Activated B cell treated with CpG ODN at 0.5 μM for 24 hours (primary cell): ENCODE measurements at regions not wholly inside any gene's neighbourhood (a gene's known extent, or its start where the extent isn't known, plus 50 kb on each side); places are given as distances from the start of the nearest gene placed in this dataset.

Source experiments
- ATAC-seq: fragments of 200-7000 bp; cut with Tn5 transposase; one replicate; pipeline ENCODE4 v1.10.0; 2021; ENCODE audit warnings: low read depth, mild to moderate bottlenecking, moderate library complexity
- CTCF ChIA-PET: fragments of 350-600 bp; sonication (Branson Sonifier 250); formaldehyde crosslinking; loops from one replicate; lab custom pipeline; 2021; ENCODE audit warnings: antibody characterized with exemption; lab: Charles Lee
- POLR2A ChIA-PET: fragments of 350-600 bp; sonication (Branson Sonifier 250); formaldehyde crosslinking; loops from one replicate; lab custom pipeline; 2021; ENCODE audit warnings: antibody characterized with exemption; lab: Charles Lee
- DNase-seq: peaks from one replicate; pipeline ENCODE4 v3.0.0; 2022
- H3K27ac Mint-ChIP-seq: one replicate; pipeline ENCODE4 v1.8.0; 2020; ENCODE audit warnings: mixed read lengths
- H3K27me3 Mint-ChIP-seq: one replicate; pipeline ENCODE4 v1.8.0; 2021; ENCODE audit warnings: mixed read lengths
- H3K36me3 Mint-ChIP-seq: one replicate; pipeline ENCODE4 v1.8.0; 2021; ENCODE audit warnings: low read depth, mixed read lengths
- H3K4me1 Mint-ChIP-seq: one replicate; pipeline ENCODE4 v1.8.0; 2021; ENCODE audit warnings: mixed read lengths
- H3K4me3 Mint-ChIP-seq: one replicate; pipeline ENCODE4 v1.8.0; 2020; ENCODE audit warnings: mild to moderate bottlenecking, mixed read lengths
- H3K9me3 Mint-ChIP-seq: one replicate; pipeline ENCODE4 v1.8.0; 2020; ENCODE audit warnings: mixed read lengths
- intact Hi-C: fragments of 100-400 bp; cut with micrococcal nuclease; formaldehyde crosslinking; loops from one replicate; pipeline ENCODE4 v1.15.1; 2024
- TF ChIP-seq, protein P1 (sequence below): fragments of 200-600 bp; IDR thresholded peaks from one replicate; pipeline ENCODE4 v1.8.0; 2022; ENCODE audit warnings: antibody characterized with exemption, mild to moderate bottlenecking

DNA sequence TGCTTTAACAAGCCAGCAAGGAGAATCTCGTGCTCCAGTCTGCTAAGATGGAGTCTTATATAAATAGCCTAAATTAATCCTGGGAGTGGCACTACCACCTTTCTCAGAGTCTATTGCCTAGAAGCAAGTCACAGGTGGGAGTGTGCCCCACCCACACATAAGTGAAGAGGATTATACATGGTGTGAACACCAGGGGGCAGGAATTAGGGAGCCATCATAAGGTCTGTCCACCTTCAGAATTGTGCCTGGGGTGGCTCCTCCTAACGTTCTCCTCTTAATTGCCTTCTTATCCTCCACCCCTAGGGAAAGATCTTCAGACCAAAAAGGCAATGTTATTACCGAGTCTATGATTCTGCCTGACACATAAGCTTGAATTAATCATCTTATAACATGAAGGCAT is 276.8 kb upstream of the SESN3 start:
- Mint-ChIP-seq H3K4me3 (no peak overlapping the region), H3K27me3 (no peaks in the 10 kb centered on the region), H3K36me3 (no peaks in the 10 kb centered on the region), H3K27ac (no peak overlapping the region), H3K9me3 (no peaks in the 10 kb centered on the region), H3K4me1 (peaks cover 7% of the 10 kb centered on the region)
- TF ChIP-seq, protein P1, sequence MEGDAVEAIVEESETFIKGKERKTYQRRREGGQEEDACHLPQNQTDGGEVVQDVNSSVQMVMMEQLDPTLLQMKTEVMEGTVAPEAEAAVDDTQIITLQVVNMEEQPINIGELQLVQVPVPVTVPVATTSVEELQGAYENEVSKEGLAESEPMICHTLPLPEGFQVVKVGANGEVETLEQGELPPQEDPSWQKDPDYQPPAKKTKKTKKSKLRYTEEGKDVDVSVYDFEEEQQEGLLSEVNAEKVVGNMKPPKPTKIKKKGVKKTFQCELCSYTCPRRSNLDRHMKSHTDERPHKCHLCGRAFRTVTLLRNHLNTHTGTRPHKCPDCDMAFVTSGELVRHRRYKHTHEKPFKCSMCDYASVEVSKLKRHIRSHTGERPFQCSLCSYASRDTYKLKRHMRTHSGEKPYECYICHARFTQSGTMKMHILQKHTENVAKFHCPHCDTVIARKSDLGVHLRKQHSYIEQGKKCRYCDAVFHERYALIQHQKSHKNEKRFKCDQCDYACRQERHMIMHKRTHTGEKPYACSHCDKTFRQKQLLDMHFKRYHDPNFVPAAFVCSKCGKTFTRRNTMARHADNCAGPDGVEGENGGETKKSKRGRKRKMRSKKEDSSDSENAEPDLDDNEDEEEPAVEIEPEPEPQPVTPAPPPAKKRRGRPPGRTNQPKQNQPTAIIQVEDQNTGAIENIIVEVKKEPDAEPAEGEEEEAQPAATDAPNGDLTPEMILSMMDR, result no peak
- ChIA-PET CTCF (no interaction called here), POLR2A (no interaction called here)
- no peak for ATAC-seq
- intact Hi-C loops, result no loop called here
- DNase-seq, result no peak

DNA sequence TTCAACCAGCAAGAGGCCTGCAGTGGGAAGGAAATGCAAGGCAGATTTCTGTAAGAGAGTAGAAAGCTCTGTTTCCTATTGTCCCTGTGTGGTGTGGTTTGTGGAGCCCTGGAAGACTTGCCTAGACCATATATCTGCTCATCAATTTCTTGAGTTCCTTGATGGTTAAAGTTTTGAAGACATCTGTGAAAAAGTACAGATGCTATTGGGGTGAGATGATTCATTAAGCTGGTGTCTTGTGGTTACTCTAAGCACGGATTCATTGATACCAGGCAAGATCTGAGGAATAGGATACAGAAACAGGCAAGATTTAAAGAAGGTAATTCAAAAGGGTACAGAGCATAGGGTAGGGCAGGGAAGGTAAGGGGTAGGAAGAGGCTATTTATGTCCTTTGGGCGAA is 275.8 kb upstream of the SESN3 start:
- H3K27me3 Mint-ChIP-seq, result no peaks in the 10 kb centered on the region
- no peaks in the 10 kb centered on the region for H3K9me3 Mint-ChIP-seq
- no peak overlapping the region for H3K4me3 Mint-ChIP-seq
- no peak for ATAC-seq
- POLR2A ChIA-PET, result interaction anchor here (1.2 kb wide), 1 partner anchor 274 kb away, joined by 3 read pairs; no protein-coding TSS in a partner anchor
- no peak for DNase-seq
- intact Hi-C loops, result no loop called here
- CTCF ChIA-PET, result no interaction called here
- H3K27ac Mint-ChIP-seq, result no peak overlapping the region
- TF ChIP-seq, protein P1, result no peak
- no peaks in the 10 kb centered on the region for H3K36me3 Mint-ChIP-seq
- H3K4me1 Mint-ChIP-seq, result peaks cover 7% of the 10 kb centered on the region

DNA sequence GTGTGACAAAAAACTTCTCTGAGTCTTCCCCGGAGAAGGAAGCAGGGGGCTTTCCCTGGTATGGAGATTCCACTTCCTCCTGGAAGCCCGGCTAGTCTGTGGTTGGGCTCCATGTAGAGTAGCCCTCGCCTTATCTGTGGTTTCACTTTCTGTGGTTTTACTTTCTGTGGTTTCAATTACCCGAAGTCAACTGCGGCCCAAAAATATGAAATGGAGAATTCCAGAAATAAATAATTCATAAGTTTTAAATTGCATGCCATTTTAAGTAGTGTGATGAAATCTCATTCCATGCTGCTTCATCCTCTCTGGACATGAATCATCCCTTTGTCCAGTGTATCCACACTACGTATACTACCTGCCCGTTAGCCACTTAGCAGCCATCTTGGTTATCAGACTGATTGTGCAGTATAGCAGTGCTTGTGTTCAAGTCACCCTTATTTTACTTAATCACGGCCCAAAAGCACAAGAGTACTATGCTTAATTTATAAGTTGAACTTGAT is 275.0 kb upstream of the SESN3 start:
- no peaks in the 10 kb centered on the region for H3K27me3 Mint-ChIP-seq
- POLR2A ChIA-PET, result interaction anchor here (1.2 kb wide), 1 partner anchor 273 kb away, joined by 3 read pairs; no protein-coding TSS in a partner anchor
- TF ChIP-seq, protein P1, result no peak
- DNase-seq (no peak), ATAC-seq (no peak)
- H3K9me3 Mint-ChIP-seq, result no peaks in the 10 kb centered on the region
- CTCF ChIA-PET, result no interaction called here
- H3K4me3 Mint-ChIP-seq, result no peak overlapping the region
- no peaks in the 10 kb centered on the region for H3K36me3 Mint-ChIP-seq
- peaks cover 7% of the 10 kb centered on the region for H3K4me1 Mint-ChIP-seq
- intact Hi-C loops, result no loop called here
- no peak overlapping the region for H3K27ac Mint-ChIP-seq

DNA sequence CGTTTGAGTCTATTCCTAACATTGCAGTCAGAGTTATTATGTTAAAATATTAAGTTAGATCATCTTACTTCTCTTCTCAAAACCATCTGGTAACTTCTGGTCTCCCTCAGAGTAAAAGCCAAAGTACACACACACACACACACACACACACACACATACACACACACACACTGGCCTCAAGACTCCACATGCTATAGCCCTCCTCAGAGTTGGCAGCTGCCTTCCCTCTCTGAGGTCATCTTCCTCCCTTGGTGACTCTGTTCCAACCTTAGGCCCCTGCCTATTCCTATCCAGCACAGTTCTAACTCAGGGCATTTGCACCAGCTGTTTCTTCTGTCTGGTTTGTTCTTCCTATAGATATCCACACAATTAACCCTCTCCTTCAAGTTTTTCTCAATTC is 272.0 kb upstream of the SESN3 start:
- Mint-ChIP-seq H3K9me3 (no peaks in the 10 kb centered on the region), H3K27ac (no peak overlapping the region), H3K4me3 (no peak overlapping the region), H3K27me3 (no peaks in the 10 kb centered on the region), H3K36me3 (no peaks in the 10 kb centered on the region), H3K4me1 (peaks cover 7% of the 10 kb centered on the region)
- TF ChIP-seq, protein P1, result no peak
- ChIA-PET POLR2A (interaction anchor here (0.6 kb wide), 1 partner anchor 960 kb away, joined by 6 read pairs; no protein-coding TSS in a partner anchor), CTCF (no interaction called here)
- intact Hi-C loops, result no loop called here
- DNase-seq (no peak), ATAC-seq (no peak)

DNA sequence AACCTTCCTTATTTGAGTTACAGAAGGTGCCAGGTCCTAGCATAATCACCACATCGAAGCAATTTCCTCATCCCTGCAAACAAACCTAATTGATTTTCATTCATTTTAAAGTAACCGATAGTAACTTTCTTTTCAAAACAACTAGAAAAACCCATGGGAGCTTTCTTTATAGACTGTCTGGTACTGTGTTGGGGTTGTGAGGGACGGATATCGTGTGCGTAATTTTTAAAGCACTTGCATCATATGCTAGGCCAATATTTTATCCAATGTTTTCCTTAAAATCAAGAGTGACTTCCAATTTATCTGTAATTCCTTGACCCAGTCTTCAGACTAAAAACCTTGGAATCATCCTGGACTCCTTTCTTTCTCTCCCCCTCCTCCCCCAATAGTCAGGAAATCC is 271.5 kb upstream of the SESN3 start:
- Mint-ChIP-seq H3K9me3 (no peaks in the 10 kb centered on the region), H3K27me3 (no peaks in the 10 kb centered on the region), H3K4me3 (no peak overlapping the region), H3K4me1 (peaks cover 7% of the 10 kb centered on the region), H3K36me3 (no peaks in the 10 kb centered on the region), H3K27ac (no peak overlapping the region)
- ATAC-seq (no peak), DNase-seq (no peak)
- CTCF ChIA-PET, result no interaction called here
- POLR2A ChIA-PET, result interaction anchor here (0.6 kb wide), 1 partner anchor 961 kb away, joined by 6 read pairs; no protein-coding TSS in a partner anchor
- intact Hi-C loops, result no loop called here
- TF ChIP-seq, protein P1, result no peak
